ENCODE measurements at regions not wholly inside any gene's neighbourhood (a gene's known extent, or its start where the extent isn't known, plus 50 kb on each side); places are given as distances from the start of the nearest gene placed in this dataset.

DNA sequence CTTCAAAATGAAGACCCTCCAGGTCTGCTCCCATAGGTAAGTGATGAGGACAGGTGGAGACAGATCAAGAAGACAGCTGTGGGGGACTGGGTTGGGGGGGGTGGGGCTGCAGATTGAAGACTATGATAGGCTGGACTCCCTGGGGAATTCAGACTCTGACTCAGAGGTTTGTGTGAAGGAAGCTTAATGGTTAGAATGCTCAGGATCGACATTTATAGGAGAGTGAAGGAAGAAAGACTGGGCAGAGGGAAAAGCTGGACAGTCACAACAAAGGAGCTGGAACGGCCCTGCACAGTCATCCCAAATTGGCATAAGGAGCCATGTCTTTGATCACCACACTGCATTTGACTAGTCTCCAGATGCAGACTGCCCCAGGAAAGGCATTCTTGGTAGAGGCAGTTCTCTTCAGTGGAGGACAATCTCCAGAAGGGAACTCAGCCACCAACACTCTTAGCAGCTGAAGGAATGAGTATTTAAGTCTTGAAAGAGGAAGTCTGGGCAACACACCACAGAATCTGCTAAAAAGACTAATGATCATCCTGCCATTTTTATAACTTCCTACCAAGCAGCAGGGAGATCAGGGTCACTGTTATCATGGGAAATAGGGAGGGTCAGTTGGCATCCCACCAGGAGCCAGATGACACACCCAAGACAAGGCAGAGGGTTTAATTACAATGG is 120.0 kb upstream of the ZC3H11B start:
- DNase-seq (no peak), ATAC-seq (no peak)
- H3K36me3 ChIP-seq (ENCODE audit: insufficient read depth in 1 of 2, low read depth in 1 of 2), result no peaks in the 10 kb centered on the region
- no peaks in the 10 kb centered on the region for H3K4me1 ChIP-seq
- no peak overlapping the region for H3K4me3 ChIP-seq
- WGBS, 3 donors, result 69 to 83% (median 73%) methylated on average over 2 of the region's 2 CpGs
- no peak overlapping the region for H3K27ac ChIP-seq
- intact Hi-C loops (cut with DNase I), result no loop called here
- TF ChIP-seq, protein P1, sequence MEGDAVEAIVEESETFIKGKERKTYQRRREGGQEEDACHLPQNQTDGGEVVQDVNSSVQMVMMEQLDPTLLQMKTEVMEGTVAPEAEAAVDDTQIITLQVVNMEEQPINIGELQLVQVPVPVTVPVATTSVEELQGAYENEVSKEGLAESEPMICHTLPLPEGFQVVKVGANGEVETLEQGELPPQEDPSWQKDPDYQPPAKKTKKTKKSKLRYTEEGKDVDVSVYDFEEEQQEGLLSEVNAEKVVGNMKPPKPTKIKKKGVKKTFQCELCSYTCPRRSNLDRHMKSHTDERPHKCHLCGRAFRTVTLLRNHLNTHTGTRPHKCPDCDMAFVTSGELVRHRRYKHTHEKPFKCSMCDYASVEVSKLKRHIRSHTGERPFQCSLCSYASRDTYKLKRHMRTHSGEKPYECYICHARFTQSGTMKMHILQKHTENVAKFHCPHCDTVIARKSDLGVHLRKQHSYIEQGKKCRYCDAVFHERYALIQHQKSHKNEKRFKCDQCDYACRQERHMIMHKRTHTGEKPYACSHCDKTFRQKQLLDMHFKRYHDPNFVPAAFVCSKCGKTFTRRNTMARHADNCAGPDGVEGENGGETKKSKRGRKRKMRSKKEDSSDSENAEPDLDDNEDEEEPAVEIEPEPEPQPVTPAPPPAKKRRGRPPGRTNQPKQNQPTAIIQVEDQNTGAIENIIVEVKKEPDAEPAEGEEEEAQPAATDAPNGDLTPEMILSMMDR (IDR thresholded peaks at IDR 0.05), result no peak
- no peaks in the 10 kb centered on the region for H3K9me3 ChIP-seq
- no peaks in the 10 kb centered on the region for H3K27me3 ChIP-seq (ENCODE audit: insufficient read depth in 3 of 3, low read length in 2 of 3)

DNA sequence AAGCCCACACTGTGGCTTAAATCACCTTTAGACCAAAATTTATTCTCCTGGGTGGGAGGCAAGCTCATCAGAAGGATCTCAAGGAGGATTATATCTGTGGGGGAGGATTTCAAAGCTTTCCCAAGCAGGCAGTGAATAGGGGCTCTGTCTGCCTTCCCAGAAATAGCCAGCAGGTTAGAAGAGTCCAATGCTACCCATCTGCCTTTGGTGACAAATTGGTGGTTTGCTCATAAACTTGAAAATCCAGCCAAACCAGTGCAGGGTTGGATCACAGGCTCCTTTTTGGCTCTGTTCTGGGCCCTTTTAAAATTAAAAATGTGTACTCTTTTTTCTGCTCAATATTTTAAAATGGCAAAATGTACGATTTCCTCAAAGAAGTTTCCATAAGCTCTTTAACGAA is 118.9 kb upstream of the ZC3H11B start:
- DNase-seq (no peak), ATAC-seq (no peak)
- Histone ChIP-seq H3K36me3 (ENCODE audit: insufficient read depth in 1 of 2, low read depth in 1 of 2) (no peaks in the 10 kb centered on the region), H3K27me3 (ENCODE audit: insufficient read depth in 3 of 3, low read length in 2 of 3) (no peaks in the 10 kb centered on the region), H3K4me3 (no peak overlapping the region), H3K27ac (no peak overlapping the region), H3K4me1 (no peaks in the 10 kb centered on the region), H3K9me3 (no peaks in the 10 kb centered on the region)
- WGBS, 3 donors, result 83 to 90% (median 88%) methylated on average over 2 of the region's 2 CpGs
- TF ChIP-seq, protein P1 (IDR thresholded peaks at IDR 0.05), result no peak
- intact Hi-C loops (cut with DNase I), result no loop called here

DNA sequence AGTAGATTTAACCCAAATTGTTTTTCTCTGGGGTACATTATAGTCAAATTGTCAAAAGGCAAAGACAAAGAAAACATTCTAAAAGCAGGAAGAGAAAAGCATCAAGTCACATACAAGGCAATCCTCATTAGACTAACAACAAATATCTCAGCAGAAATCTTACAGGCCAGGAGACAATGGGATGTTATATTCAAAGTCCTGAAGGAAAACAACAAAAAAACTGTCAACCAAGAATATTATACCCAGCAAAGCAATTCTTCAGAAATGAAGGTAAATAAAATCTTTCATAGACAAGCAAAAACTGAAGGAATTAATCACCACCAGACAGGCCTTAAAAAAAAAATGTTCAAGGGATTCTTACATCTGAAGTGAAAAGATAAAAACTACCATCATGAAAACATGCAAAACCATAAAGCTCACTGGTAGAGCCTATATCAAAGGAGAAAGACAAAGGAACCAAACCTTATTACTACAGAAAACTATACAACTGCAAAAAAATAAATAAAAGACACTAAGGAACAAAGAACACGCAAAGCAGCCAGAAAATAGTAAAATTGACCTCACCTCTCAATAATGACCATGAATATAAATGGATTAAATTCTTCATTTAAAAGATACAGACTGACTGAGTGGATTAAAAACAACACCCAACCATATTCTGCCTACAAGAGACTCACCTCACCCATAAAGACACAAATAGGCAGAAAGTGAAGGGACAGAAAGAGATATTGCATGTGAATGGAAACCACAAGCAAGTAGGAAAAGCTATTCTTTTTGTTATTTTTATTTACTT is 113.8 kb upstream of the ZC3H11B start:
- Histone ChIP-seq H3K27ac (no peak overlapping the region), H3K36me3 (ENCODE audit: insufficient read depth in 1 of 2, low read depth in 1 of 2) (no peaks in the 10 kb centered on the region), H3K9me3 (peaks cover 9% of the 10 kb centered on the region), H3K4me1 (no peaks in the 10 kb centered on the region), H3K4me3 (no peak overlapping the region), H3K27me3 (ENCODE audit: insufficient read depth in 3 of 3, low read length in 2 of 3) (no peaks in the 10 kb centered on the region)
- 84 to 90% (median 88%) methylated on average over 1 of the region's 1 CpG for WGBS, 3 donors
- intact Hi-C loops (cut with DNase I), result no loop called here
- TF ChIP-seq, protein P1 (IDR thresholded peaks at IDR 0.05), result no peak
- DNase-seq (no peak), ATAC-seq (no peak)

DNA sequence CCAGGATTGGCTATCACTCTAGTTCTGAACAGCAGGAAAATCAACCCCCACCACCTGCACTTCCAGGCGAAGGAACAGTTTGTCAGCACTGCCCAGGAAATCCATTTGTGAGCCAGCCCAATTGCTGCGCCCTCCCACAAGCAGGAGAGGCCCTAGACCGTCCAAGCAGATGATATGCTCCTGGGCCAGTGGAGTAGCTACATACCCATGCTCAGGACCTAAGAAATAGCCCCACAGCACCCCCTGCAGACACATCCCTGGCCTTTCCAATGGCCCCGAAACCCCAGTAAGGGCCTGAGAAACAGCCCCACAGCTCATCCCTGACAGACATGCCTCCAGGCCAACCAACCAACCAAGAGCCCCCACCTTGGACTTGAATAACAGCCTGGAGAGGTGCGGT is 111.5 kb upstream of the ZC3H11B start:
- 75 to 79% (median 76%) methylated on average over 5 of the region's 5 CpGs for WGBS, 3 donors
- Histone ChIP-seq H3K4me3 (no peak overlapping the region), H3K9me3 (peaks cover 9% of the 10 kb centered on the region), H3K27ac (no peak overlapping the region), H3K27me3 (ENCODE audit: insufficient read depth in 3 of 3, low read length in 2 of 3) (no peaks in the 10 kb centered on the region), H3K4me1 (no peaks in the 10 kb centered on the region), H3K36me3 (ENCODE audit: insufficient read depth in 1 of 2, low read depth in 1 of 2) (no peaks in the 10 kb centered on the region)
- TF ChIP-seq, protein P1 (IDR thresholded peaks at IDR 0.05), result no peak
- intact Hi-C loops (cut with DNase I), result no loop called here
- no peak for ATAC-seq
- DNase-seq, result no peak

Measured in psoas muscle (tissue), 7 donors.